ENCODE measurements at regions not wholly inside any gene's neighbourhood (a gene's known extent, or its start where the extent isn't known, plus 50 kb on each side); places are given as distances from the start of the nearest gene placed in this dataset.

- Histone ChIP-seq H2BK12ac (ENCODE audit: low read length in 2 of 2) (no peak overlapping the region), H4K91ac (ENCODE audit: low read length) (no peak overlapping the region), H2BK5ac (ENCODE audit: low read depth, low read length, poor library complexity, severe bottlenecking) (no peak overlapping the region), H3K9me3 (ENCODE audit: control insufficient read depth, low read length) (no peaks in the 10 kb centered on the region), H2AFZ (ENCODE audit: low read depth, low read length) (no peak overlapping the region), H2AK5ac (ENCODE audit: low read length, severe bottlenecking) (no peak overlapping the region), H3K23ac (ENCODE audit: low read length in 2 of 2) (no peak overlapping the region), H3K27me3 (ENCODE audit: control insufficient read depth in 1 of 2, insufficient read depth in 1 of 2, low read length in 2 of 2) (no peaks in the 10 kb centered on the region), H3K4ac (ENCODE audit: low read depth in 1 of 2, low read length in 2 of 2) (no peak overlapping the region), H3K14ac (ENCODE audit: low read length in 2 of 2) (no peak overlapping the region), H3K27ac (ENCODE audit: low read length, poor library complexity, severe bottlenecking) (no peak overlapping the region), H3K4me1 (ENCODE audit: control insufficient read depth, insufficient read depth, low read depth, low read length) (no peaks in the 10 kb centered on the region), H4K8ac (ENCODE audit: low read length) (no peak overlapping the region), H3K79me1 (replicated peaks; ENCODE audit: low read length, poor library complexity, severe bottlenecking) (no peaks in the 10 kb centered on the region), H3K36me3 (ENCODE audit: control insufficient read depth in 1 of 2, insufficient read depth in 2 of 2, low read depth in 1 of 2, low read length in 2 of 2) (no peaks in the 10 kb centered on the region), H3K4me2 (ENCODE audit: low read length, poor library complexity, severe bottlenecking) (no peak overlapping the region), H3K18ac (ENCODE audit: low read depth in 1 of 2, low read length in 2 of 2) (no peak overlapping the region), H3K4me3 (ENCODE audit: insufficient read depth in 1 of 2, low read depth in 1 of 2, low read length in 2 of 2) (no peak overlapping the region), H3K9ac (ENCODE audit: low read length) (no peak overlapping the region), H2BK15ac (ENCODE audit: low read depth, poor library complexity, severe bottlenecking) (no peak overlapping the region), H2BK120ac (ENCODE audit: low read depth, low read length) (no peak overlapping the region)
- WGBS, result 79% methylated on average over 1 of the region's 5 CpGs
- no peak for DNase-seq
Observed at GRCh38 chr10:61606959-61607907, 55.5 kb upstream of the CABCOCO1 start.

DNA sequence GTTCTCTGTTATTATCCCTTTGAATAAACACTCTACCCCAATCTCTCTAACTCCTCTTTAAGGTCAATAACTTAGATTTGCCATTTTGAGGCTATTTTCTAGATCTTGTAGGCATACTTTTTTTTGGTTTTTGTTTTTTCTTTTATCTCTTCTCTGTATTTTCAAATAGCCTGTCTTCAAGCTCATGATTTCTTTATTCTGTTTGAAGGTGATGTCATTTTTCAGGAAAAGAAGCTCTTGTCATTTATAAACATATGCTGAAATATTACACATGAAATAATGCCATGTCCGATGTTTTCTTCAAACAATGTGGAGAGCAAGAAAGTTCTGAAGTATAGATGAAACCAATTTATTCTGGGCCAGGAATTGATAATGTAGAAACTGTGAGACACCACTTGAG lies 57.5 kb upstream of the CABCOCO1 start:
- Histone ChIP-seq H3K23ac (ENCODE audit: low read length in 2 of 2) (no peak overlapping the region), H2AK5ac (ENCODE audit: low read length, severe bottlenecking) (no peak overlapping the region), H3K4ac (ENCODE audit: low read depth in 1 of 2, low read length in 2 of 2) (no peak overlapping the region), H4K91ac (ENCODE audit: low read length) (no peak overlapping the region), H3K4me1 (ENCODE audit: control insufficient read depth, insufficient read depth, low read depth, low read length) (no peaks in the 10 kb centered on the region), H2AFZ (ENCODE audit: low read depth, low read length) (no peak overlapping the region), H3K27me3 (ENCODE audit: control insufficient read depth in 1 of 2, insufficient read depth in 1 of 2, low read length in 2 of 2) (no peaks in the 10 kb centered on the region), H2BK12ac (ENCODE audit: low read length in 2 of 2) (no peak overlapping the region), H4K8ac (ENCODE audit: low read length) (no peak overlapping the region), H2BK5ac (ENCODE audit: low read depth, low read length, poor library complexity, severe bottlenecking) (no peak overlapping the region), H3K36me3 (ENCODE audit: control insufficient read depth in 1 of 2, insufficient read depth in 2 of 2, low read depth in 1 of 2, low read length in 2 of 2) (no peaks in the 10 kb centered on the region), H3K4me3 (ENCODE audit: insufficient read depth in 1 of 2, low read depth in 1 of 2, low read length in 2 of 2) (no peak overlapping the region), H3K4me2 (ENCODE audit: low read length, poor library complexity, severe bottlenecking) (no peak overlapping the region), H3K18ac (ENCODE audit: low read depth in 1 of 2, low read length in 2 of 2) (no peak overlapping the region), H3K14ac (ENCODE audit: low read length in 2 of 2) (no peak overlapping the region), H2BK15ac (ENCODE audit: low read depth, poor library complexity, severe bottlenecking) (no peak overlapping the region), H3K27ac (ENCODE audit: low read length, poor library complexity, severe bottlenecking) (no peak overlapping the region), H3K9ac (ENCODE audit: low read length) (no peak overlapping the region), H3K79me1 (replicated peaks; ENCODE audit: low read length, poor library complexity, severe bottlenecking) (no peaks in the 10 kb centered on the region), H2BK120ac (ENCODE audit: low read depth, low read length) (no peak overlapping the region), H3K9me3 (ENCODE audit: control insufficient read depth, low read length) (no peaks in the 10 kb centered on the region)
- DNase-seq, result no peak
- no CpG with 5 or more reads among the region's 1 CpG for WGBS

GRCh38 chr10:61600399-61600798 lies 62.3 kb upstream of the CABCOCO1 start:
- Histone ChIP-seq H2AK5ac (ENCODE audit: low read length, severe bottlenecking) (no peak overlapping the region), H3K36me3 (ENCODE audit: control insufficient read depth in 1 of 2, insufficient read depth in 2 of 2, low read depth in 1 of 2, low read length in 2 of 2) (no peaks in the 10 kb centered on the region), H2BK5ac (ENCODE audit: low read depth, low read length, poor library complexity, severe bottlenecking) (no peak overlapping the region), H3K14ac (ENCODE audit: low read length in 2 of 2) (no peak overlapping the region), H4K91ac (ENCODE audit: low read length) (no peak overlapping the region), H2AFZ (ENCODE audit: low read depth, low read length) (no peak overlapping the region), H3K4me3 (ENCODE audit: insufficient read depth in 1 of 2, low read depth in 1 of 2, low read length in 2 of 2) (no peak overlapping the region), H3K4me1 (ENCODE audit: control insufficient read depth, insufficient read depth, low read depth, low read length) (no peaks in the 10 kb centered on the region), H2BK120ac (ENCODE audit: low read depth, low read length) (no peak overlapping the region), H2BK12ac (ENCODE audit: low read length in 2 of 2) (no peak overlapping the region), H3K79me1 (replicated peaks; ENCODE audit: low read length, poor library complexity, severe bottlenecking) (no peaks in the 10 kb centered on the region), H3K4ac (ENCODE audit: low read depth in 1 of 2, low read length in 2 of 2) (no peak overlapping the region), H3K9me3 (ENCODE audit: control insufficient read depth, low read length) (no peaks in the 10 kb centered on the region), H3K4me2 (ENCODE audit: low read length, poor library complexity, severe bottlenecking) (no peak overlapping the region), H3K9ac (ENCODE audit: low read length) (no peak overlapping the region), H3K18ac (ENCODE audit: low read depth in 1 of 2, low read length in 2 of 2) (no peak overlapping the region), H3K23ac (ENCODE audit: low read length in 2 of 2) (no peak overlapping the region), H3K27me3 (ENCODE audit: control insufficient read depth in 1 of 2, insufficient read depth in 1 of 2, low read length in 2 of 2) (no peaks in the 10 kb centered on the region), H4K8ac (ENCODE audit: low read length) (no peak overlapping the region), H3K27ac (ENCODE audit: low read length, poor library complexity, severe bottlenecking) (peak overlapping the region; percentile 73), H2BK15ac (ENCODE audit: low read depth, poor library complexity, severe bottlenecking) (no peak overlapping the region)
- no CpG with 5 or more reads among the region's 1 CpG for WGBS
- DNase-seq, result no peak

GRCh38 chr10:61594430-61594829 lies 68.3 kb upstream of the CABCOCO1 start:
- no peaks in the 10 kb centered on the region for H3K79me1 ChIP-seq (replicated peaks; ENCODE audit: low read length, poor library complexity, severe bottlenecking)
- no peaks in the 10 kb centered on the region for H3K36me3 ChIP-seq (ENCODE audit: control insufficient read depth in 1 of 2, insufficient read depth in 2 of 2, low read depth in 1 of 2, low read length in 2 of 2)
- no peak overlapping the region for H2BK5ac ChIP-seq (ENCODE audit: low read depth, low read length, poor library complexity, severe bottlenecking)
- H4K91ac ChIP-seq (ENCODE audit: low read length), result no peak overlapping the region
- peaks cover 1% of the 10 kb centered on the region for H3K4me1 ChIP-seq (ENCODE audit: control insufficient read depth, insufficient read depth, low read depth, low read length)
- no peak for DNase-seq
- H2AFZ ChIP-seq (ENCODE audit: low read depth, low read length), result no peak overlapping the region
- H3K9ac ChIP-seq (ENCODE audit: low read length), result no peak overlapping the region
- H3K9me3 ChIP-seq (ENCODE audit: control insufficient read depth, low read length), result no peaks in the 10 kb centered on the region
- no peak overlapping the region for H2BK120ac ChIP-seq (ENCODE audit: low read depth, low read length)
- no peak overlapping the region for H3K18ac ChIP-seq (ENCODE audit: low read depth in 1 of 2, low read length in 2 of 2)
- H3K23ac ChIP-seq (ENCODE audit: low read length in 2 of 2), result no peak overlapping the region
- H3K4me2 ChIP-seq (ENCODE audit: low read length, poor library complexity, severe bottlenecking), result no peak overlapping the region
- no CpG with 5 or more reads among the region's 1 CpG for WGBS
- no peaks in the 10 kb centered on the region for H3K27me3 ChIP-seq (ENCODE audit: control insufficient read depth in 1 of 2, insufficient read depth in 1 of 2, low read length in 2 of 2)
- no peak overlapping the region for H3K27ac ChIP-seq (ENCODE audit: low read length, poor library complexity, severe bottlenecking)
- H3K14ac ChIP-seq (ENCODE audit: low read length in 2 of 2), result no peak overlapping the region
- H3K4ac ChIP-seq (ENCODE audit: low read depth in 1 of 2, low read length in 2 of 2), result no peak overlapping the region
- no peak overlapping the region for H2BK12ac ChIP-seq (ENCODE audit: low read length in 2 of 2)
- H4K8ac ChIP-seq (ENCODE audit: low read length), result no peak overlapping the region
- no peak overlapping the region for H2AK5ac ChIP-seq (ENCODE audit: low read length, severe bottlenecking)
- no peak overlapping the region for H3K4me3 ChIP-seq (ENCODE audit: insufficient read depth in 1 of 2, low read depth in 1 of 2, low read length in 2 of 2)
- H2BK15ac ChIP-seq (ENCODE audit: low read depth, poor library complexity, severe bottlenecking), result no peak overlapping the region

Measured in mesenchymal stem cell (in vitro differentiated cells and primary cell).